ENCODE measurements at regions not wholly inside any gene's neighbourhood (a gene's known extent, or its start where the extent isn't known, plus 50 kb on each side); places are given as distances from the start of the nearest gene placed in this dataset.

DNA sequence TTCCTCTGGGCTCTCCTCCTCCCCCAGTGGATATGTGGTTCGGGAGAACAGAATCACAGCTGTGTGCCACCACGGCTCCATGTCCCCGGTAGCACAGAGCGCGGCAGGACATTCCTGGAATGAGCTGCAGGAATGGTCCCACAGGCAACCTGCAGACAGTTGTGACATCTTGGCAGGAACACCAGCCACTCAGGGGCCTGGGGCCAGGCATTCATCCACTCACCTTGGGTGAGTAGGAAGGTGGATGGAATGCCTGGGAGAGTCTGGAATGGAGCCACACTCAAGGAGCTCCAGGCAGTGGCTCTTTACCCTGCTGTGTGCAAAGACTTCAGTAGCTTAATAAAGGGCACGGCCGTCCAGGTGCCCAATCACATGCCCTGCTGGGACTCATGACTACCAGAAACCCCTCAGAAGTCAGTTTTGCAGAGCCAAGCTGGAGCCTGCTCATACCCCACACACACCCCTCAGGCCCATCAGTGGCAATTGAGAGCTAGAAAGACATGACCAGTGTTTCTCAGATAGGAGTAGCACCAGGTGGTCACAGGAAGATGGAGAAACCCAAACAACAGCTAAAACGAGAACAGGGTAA is 117.3 kb upstream of the PRR20G start:
- TF ChIP-seq, protein P1, sequence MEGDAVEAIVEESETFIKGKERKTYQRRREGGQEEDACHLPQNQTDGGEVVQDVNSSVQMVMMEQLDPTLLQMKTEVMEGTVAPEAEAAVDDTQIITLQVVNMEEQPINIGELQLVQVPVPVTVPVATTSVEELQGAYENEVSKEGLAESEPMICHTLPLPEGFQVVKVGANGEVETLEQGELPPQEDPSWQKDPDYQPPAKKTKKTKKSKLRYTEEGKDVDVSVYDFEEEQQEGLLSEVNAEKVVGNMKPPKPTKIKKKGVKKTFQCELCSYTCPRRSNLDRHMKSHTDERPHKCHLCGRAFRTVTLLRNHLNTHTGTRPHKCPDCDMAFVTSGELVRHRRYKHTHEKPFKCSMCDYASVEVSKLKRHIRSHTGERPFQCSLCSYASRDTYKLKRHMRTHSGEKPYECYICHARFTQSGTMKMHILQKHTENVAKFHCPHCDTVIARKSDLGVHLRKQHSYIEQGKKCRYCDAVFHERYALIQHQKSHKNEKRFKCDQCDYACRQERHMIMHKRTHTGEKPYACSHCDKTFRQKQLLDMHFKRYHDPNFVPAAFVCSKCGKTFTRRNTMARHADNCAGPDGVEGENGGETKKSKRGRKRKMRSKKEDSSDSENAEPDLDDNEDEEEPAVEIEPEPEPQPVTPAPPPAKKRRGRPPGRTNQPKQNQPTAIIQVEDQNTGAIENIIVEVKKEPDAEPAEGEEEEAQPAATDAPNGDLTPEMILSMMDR (IDR thresholded peaks at IDR 0.05; ENCODE audit: unreplicated experiment), result no peak
- Mint-ChIP-seq H3K27ac (ENCODE audit: unreplicated experiment) (no peak overlapping the region), H3K4me3 (ENCODE audit: unreplicated experiment) (no peak overlapping the region), H3K36me3 (ENCODE audit: low read depth, unreplicated experiment) (no peaks in the 10 kb centered on the region), H3K27me3 (ENCODE audit: unreplicated experiment) (peaks cover 10% of the 10 kb centered on the region), H3K4me1 (ENCODE audit: unreplicated experiment) (no peaks in the 10 kb centered on the region), H3K9me3 (ENCODE audit: unreplicated experiment) (no peaks in the 10 kb centered on the region)
- no peak for DNase-seq (ENCODE audit: low spot score)

DNA sequence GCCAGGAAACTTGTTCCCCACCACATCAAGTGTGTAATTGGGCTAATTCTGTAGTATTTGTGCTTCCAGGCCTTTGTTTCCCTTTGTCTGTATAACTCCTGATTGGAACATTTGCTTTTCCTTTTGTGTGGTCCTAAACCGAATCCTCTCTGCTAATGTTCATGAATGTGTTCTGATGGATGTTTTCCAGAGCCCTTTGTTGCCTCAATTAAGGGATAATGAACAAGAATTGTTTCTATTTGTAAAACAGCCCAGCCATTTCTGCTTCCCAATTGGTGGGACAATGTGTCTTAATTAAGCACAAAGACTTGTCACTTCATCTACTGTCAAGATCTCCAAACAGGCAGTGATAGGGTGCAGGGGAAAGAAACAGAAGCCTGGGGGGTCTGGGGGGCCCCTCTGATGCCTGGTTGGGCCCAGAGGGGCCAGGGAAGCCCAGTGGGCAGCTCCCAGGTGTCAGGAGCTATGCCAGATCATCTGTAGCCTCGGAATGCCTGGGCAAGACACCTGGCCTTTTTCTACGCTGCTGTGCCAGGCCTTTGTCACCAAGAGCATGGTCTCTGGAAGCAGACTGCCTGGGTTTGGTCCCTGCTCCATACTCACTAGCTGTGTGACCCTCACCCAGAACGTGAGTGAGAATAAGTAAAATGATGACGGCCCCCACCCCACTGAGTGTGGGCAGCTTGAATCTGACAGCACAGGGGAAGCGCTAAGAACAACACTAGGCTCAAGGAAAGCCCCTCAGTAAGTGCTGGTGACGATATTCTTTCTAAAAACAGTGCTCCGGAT is 116.6 kb upstream of the PRR20G start:
- Mint-ChIP-seq H3K4me1 (ENCODE audit: unreplicated experiment) (no peaks in the 10 kb centered on the region), H3K27ac (ENCODE audit: unreplicated experiment) (no peak overlapping the region), H3K36me3 (ENCODE audit: low read depth, unreplicated experiment) (no peaks in the 10 kb centered on the region), H3K4me3 (ENCODE audit: unreplicated experiment) (no peak overlapping the region), H3K9me3 (ENCODE audit: unreplicated experiment) (no peaks in the 10 kb centered on the region), H3K27me3 (ENCODE audit: unreplicated experiment) (peaks cover 10% of the 10 kb centered on the region)
- no peak for DNase-seq (ENCODE audit: low spot score)
- TF ChIP-seq, protein P1 (IDR thresholded peaks at IDR 0.05; ENCODE audit: unreplicated experiment), result no peak

DNA sequence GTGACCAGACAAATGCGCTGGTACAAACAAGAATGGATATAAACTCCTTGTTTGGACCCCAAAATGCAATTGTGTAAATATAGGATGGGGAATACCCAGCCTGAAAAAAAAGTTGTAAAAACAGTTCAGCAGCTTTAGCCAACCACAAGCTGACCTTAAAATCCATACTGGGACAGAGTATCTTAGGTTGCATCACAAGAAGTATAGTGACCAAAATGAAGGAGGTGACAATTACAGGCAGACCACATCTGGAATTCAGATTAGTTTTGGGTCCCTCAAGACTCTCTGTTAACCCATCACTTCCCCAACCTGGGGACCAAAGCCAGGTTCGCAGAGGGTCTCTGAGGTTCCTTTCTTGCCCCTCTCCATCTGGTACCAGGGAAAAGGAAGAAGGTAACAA is 115.9 kb upstream of the PRR20G start:
- H3K4me3 Mint-ChIP-seq (ENCODE audit: unreplicated experiment), result no peak overlapping the region
- DNase-seq (ENCODE audit: low spot score), result no peak
- no peaks in the 10 kb centered on the region for H3K4me1 Mint-ChIP-seq (ENCODE audit: unreplicated experiment)
- H3K9me3 Mint-ChIP-seq (ENCODE audit: unreplicated experiment), result no peaks in the 10 kb centered on the region
- H3K27ac Mint-ChIP-seq (ENCODE audit: unreplicated experiment), result no peak overlapping the region
- H3K27me3 Mint-ChIP-seq (ENCODE audit: unreplicated experiment), result peaks cover 8% of the 10 kb centered on the region
- TF ChIP-seq, protein P1 (IDR thresholded peaks at IDR 0.05; ENCODE audit: unreplicated experiment), result no peak
- H3K36me3 Mint-ChIP-seq (ENCODE audit: low read depth, unreplicated experiment), result no peaks in the 10 kb centered on the region

DNA sequence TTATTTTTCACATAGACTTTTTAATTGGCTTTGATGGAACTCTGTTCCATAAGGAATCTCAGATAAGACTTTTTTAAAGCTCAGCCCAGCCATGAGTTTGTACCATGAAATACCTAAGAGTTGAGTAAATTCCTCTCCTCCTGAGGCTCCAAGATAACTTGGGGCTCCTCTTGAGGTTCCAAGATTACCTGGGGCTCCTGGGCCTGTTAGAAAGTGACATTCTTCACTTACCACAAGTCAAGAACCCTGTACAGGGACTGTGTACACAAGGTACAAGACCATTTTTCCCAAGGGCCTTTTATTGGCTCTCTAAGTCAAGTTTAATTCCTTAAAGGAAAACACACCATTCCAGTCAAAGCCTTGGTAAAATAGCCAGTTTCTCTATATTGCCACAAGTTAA is 111.3 kb upstream of the PRR20G start:
- H3K4me1 Mint-ChIP-seq (ENCODE audit: unreplicated experiment), result no peaks in the 10 kb centered on the region
- no peak overlapping the region for H3K27ac Mint-ChIP-seq (ENCODE audit: unreplicated experiment)
- H3K27me3 Mint-ChIP-seq (ENCODE audit: unreplicated experiment), result peaks cover 1% of the 10 kb centered on the region
- no peaks in the 10 kb centered on the region for H3K36me3 Mint-ChIP-seq (ENCODE audit: low read depth, unreplicated experiment)
- no peak overlapping the region for H3K4me3 Mint-ChIP-seq (ENCODE audit: unreplicated experiment)
- TF ChIP-seq, protein P1 (IDR thresholded peaks at IDR 0.05; ENCODE audit: unreplicated experiment), result no peak
- no peak for DNase-seq (ENCODE audit: low spot score)
- no peaks in the 10 kb centered on the region for H3K9me3 Mint-ChIP-seq (ENCODE audit: unreplicated experiment)

DNA sequence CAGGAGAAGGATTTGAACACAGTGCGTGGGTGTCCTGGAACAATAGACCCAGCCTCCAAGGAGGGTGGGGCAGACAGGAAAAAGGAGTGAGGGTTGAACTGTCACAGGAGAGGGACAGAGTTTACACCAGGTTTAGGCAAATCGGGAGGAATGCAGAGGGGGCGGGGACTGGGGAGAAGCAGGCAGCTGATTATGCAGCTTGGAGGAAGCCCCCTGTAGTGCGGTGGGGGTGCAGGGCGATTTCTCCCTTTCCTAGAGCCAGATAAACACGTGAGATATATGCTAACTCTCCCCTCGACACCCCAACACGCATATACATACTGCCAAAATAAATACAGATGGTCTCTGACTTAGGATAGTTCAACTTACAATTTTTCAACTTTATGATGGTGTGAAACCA is 108.6 kb upstream of the PRR20G start:
- H3K27me3 Mint-ChIP-seq (ENCODE audit: unreplicated experiment), result peaks cover 1% of the 10 kb centered on the region
- no peak for DNase-seq (ENCODE audit: low spot score)
- no peaks in the 10 kb centered on the region for H3K9me3 Mint-ChIP-seq (ENCODE audit: unreplicated experiment)
- H3K4me1 Mint-ChIP-seq (ENCODE audit: unreplicated experiment), result no peaks in the 10 kb centered on the region
- no peak overlapping the region for H3K27ac Mint-ChIP-seq (ENCODE audit: unreplicated experiment)
- TF ChIP-seq, protein P1 (IDR thresholded peaks at IDR 0.05; ENCODE audit: unreplicated experiment), result no peak
- H3K4me3 Mint-ChIP-seq (ENCODE audit: unreplicated experiment), result no peak overlapping the region
- no peaks in the 10 kb centered on the region for H3K36me3 Mint-ChIP-seq (ENCODE audit: low read depth, unreplicated experiment)

All from endothelial cell (in vitro differentiated cells).